PFSK-1 (cell line): ENCODE measurements at regions not wholly inside any gene's neighbourhood (a gene's known extent, or its start where the extent isn't known, plus 50 kb on each side); places are given as distances from the start of the nearest gene placed in this dataset.

Experiments
- FOXP2 ChIP-seq: optimal IDR thresholded peaks from 2 replicates; pipeline ENCODE3; 2011; ENCODE audit warnings: borderline replicate concordance, control low read depth, inconsistent platforms; ENCODE audit not compliant: insufficient read depth; ENCODE audit errors: extremely low read length, extremely low read depth
- POLR2AphosphoS5 ChIP-seq: IDR thresholded peaks from 2 replicates; pipeline ENCODE4 v1.6.1; 2012; ENCODE audit warnings: low read depth, mild to moderate bottlenecking, control low read depth, low read length, moderate library complexity
- SIN3A ChIP-seq: IDR thresholded peaks from 2 replicates; pipeline ENCODE4 v1.6.1; 2012; ENCODE audit warnings: mild to moderate bottlenecking, low read length, moderate library complexity, borderline replicate concordance; ENCODE audit not compliant: insufficient read depth
- TAF1 ChIP-seq: IDR thresholded peaks from 2 replicates; pipeline ENCODE4 v1.6.1; 2012; ENCODE audit warnings: low read length, control low read depth, borderline replicate concordance; ENCODE audit not compliant: insufficient read depth
- TF ChIP-seq, protein P1 (sequence below), 2 experiments: IDR thresholded peaks; 2 replicates each; pipeline versions ENCODE4 v1.6.1 to v1.8.0; 2011 to 2012; ENCODE audit warnings: low read depth in 2 of 2, low read length in 2 of 2, control low read depth in 1 of 2, inconsistent platforms in 1 of 2, mild to moderate bottlenecking in 1 of 2, moderate library complexity in 1 of 2; ENCODE audit not compliant: insufficient read depth in 1 of 2

DNA sequence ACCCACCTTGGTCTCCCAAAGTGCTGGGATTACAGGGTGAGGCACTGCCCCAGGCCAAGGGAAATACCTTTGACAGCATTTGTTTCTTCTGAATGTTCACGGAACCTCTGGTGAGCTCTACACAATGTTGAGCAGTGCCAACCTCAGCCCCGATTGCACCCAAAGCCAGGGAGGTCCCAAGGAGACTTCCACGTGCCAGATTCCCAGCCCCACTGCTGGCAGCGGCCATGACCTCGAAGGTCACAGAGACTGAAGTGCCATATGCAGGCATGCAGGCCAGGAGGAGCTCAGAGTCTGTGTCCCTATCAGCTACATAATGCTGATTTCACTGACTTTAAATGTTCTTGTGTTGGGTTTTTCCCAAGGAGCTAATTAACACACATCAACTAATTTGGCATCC lies 226.4 kb upstream of the FOXF1 start:
- TF ChIP-seq POLR2AphosphoS5 (no peak), SIN3A (no peak), TAF1 (no peak), FOXP2 (no peak)
- TF ChIP-seq, protein P1, sequence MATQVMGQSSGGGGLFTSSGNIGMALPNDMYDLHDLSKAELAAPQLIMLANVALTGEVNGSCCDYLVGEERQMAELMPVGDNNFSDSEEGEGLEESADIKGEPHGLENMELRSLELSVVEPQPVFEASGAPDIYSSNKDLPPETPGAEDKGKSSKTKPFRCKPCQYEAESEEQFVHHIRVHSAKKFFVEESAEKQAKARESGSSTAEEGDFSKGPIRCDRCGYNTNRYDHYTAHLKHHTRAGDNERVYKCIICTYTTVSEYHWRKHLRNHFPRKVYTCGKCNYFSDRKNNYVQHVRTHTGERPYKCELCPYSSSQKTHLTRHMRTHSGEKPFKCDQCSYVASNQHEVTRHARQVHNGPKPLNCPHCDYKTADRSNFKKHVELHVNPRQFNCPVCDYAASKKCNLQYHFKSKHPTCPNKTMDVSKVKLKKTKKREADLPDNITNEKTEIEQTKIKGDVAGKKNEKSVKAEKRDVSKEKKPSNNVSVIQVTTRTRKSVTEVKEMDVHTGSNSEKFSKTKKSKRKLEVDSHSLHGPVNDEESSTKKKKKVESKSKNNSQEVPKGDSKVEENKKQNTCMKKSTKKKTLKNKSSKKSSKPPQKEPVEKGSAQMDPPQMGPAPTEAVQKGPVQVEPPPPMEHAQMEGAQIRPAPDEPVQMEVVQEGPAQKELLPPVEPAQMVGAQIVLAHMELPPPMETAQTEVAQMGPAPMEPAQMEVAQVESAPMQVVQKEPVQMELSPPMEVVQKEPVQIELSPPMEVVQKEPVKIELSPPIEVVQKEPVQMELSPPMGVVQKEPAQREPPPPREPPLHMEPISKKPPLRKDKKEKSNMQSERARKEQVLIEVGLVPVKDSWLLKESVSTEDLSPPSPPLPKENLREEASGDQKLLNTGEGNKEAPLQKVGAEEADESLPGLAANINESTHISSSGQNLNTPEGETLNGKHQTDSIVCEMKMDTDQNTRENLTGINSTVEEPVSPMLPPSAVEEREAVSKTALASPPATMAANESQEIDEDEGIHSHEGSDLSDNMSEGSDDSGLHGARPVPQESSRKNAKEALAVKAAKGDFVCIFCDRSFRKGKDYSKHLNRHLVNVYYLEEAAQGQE (IDR thresholded peaks at IDR 0.05; ENCODE audit: insufficient read depth in 1 of 2, low read depth in 2 of 2, low read length in 2 of 2): no peak
